BE2C (cell line): ENCODE measurements at regions not wholly inside any gene's neighbourhood (a gene's known extent, or its start where the extent isn't known, plus 50 kb on each side); places are given as distances from the start of the nearest gene placed in this dataset.
"Not testable (repeated sequence)": the region's sequence is repeated elsewhere in the genome, so short reads cannot be mapped to it uniquely, and the experiment has no call there.

Source experiments
- DNase-seq: peaks from one replicate; pipeline ENCODE4 v3.0.0-alpha.2; 2020
- H3K27me3 ChIP-seq: fragments of 250-450 bp; sonication (Bioruptor Pico); 2 replicates; pipeline ENCODE4 v1.5.1; 2020; ENCODE audit warnings: mild to moderate bottlenecking
- H3K36me3 ChIP-seq: fragments of 250-450 bp; sonication (Bioruptor Pico); 2 replicates; pipeline ENCODE4 v1.5.1; 2020; ENCODE audit warnings: mild to moderate bottlenecking
- H3K4me1 ChIP-seq: fragments of 250-450 bp; sonication (Bioruptor Pico); 2 replicates; pipeline ENCODE4 v1.5.1; 2020
- H3K4me3 ChIP-seq: 2 replicates; pipeline ENCODE4 v1.5.1; 2011; ENCODE audit warnings: low read depth, low read length
- H3K9me3 ChIP-seq: fragments of 250-450 bp; sonication (Bioruptor Pico); 2 replicates; pipeline ENCODE4 v1.5.1; 2020
- TF ChIP-seq, protein P1 (sequence below): IDR thresholded peaks from 2 replicates; pipeline ENCODE4 v1.5.1; 2012; ENCODE audit warnings: mild to moderate bottlenecking, low read depth, low read length

DNA sequence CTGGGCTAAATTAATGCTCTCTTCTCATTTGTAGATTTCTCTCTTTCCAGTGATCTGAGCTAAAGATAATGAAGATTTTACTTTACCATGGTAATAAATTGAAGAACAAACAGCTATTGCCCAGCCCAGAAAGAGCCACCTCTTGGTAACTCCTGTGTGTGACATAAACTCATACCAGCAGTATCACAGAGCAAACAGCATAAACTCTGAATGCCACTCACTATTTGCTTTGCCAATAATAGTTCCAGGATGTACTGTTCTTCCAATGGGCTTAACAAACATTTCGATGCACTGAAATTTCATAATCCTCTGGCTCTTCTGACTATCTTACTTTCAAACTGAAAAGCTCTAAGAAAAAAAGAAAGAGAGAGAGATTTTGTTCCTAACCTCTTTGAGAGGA lies 69.8 kb upstream of the RASEF start:
- H3K4me3 ChIP-seq, result no peak overlapping the region
- H3K9me3 ChIP-seq, result no peaks in the 10 kb centered on the region
- no peaks in the 10 kb centered on the region for H3K4me1 ChIP-seq
- H3K36me3 ChIP-seq, result no peaks in the 10 kb centered on the region
- TF ChIP-seq, protein P1, sequence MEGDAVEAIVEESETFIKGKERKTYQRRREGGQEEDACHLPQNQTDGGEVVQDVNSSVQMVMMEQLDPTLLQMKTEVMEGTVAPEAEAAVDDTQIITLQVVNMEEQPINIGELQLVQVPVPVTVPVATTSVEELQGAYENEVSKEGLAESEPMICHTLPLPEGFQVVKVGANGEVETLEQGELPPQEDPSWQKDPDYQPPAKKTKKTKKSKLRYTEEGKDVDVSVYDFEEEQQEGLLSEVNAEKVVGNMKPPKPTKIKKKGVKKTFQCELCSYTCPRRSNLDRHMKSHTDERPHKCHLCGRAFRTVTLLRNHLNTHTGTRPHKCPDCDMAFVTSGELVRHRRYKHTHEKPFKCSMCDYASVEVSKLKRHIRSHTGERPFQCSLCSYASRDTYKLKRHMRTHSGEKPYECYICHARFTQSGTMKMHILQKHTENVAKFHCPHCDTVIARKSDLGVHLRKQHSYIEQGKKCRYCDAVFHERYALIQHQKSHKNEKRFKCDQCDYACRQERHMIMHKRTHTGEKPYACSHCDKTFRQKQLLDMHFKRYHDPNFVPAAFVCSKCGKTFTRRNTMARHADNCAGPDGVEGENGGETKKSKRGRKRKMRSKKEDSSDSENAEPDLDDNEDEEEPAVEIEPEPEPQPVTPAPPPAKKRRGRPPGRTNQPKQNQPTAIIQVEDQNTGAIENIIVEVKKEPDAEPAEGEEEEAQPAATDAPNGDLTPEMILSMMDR, result no peak
- no peak for DNase-seq
- no peaks in the 10 kb centered on the region for H3K27me3 ChIP-seq

DNA sequence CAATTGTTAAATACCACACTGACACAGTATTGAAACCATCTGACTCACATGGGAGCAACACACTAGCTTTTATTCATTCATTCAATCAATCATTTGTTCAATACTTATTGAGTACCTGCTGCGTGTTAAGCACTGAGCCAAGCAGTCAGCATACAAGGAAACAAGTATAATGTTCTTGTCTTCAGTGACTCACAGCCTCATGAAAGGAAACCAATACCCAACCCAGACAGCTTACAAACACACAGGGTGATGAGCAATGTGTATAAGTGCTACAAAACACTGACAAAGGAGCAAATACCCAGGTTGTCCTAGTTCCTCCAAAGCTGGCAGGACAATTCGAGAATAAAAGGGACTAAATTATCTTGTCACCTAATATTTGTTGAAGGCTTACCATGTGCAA lies 67.6 kb upstream of the RASEF start:
- no peaks in the 10 kb centered on the region for H3K4me1 ChIP-seq
- no peak for DNase-seq
- H3K36me3 ChIP-seq, result no peaks in the 10 kb centered on the region
- no peak overlapping the region for H3K4me3 ChIP-seq
- no peaks in the 10 kb centered on the region for H3K9me3 ChIP-seq
- TF ChIP-seq, protein P1, result no peak
- H3K27me3 ChIP-seq, result no peaks in the 10 kb centered on the region

DNA sequence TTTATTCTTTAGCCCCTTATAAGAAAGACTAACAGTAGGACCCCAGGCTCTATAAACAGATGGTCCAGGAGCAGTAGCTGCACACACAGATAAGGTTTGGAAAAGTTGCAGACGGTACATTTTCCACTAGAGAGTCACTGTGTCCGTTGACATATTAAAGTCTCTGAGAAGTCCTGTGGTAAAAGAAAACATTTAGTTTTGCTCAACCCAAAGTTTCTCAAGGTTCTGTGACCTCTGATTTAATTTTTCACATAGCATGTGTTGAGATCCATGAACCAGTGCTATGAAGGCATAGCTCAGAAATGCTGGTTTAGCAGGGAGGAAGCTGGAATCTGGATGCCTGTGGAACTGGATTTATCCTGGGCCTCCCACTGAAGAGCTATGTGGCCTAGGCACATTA lies 62.7 kb upstream of the RASEF start:
- DNase-seq, result no peak
- Histone ChIP-seq H3K9me3 (no peaks in the 10 kb centered on the region), H3K36me3 (no peaks in the 10 kb centered on the region), H3K27me3 (no peaks in the 10 kb centered on the region), H3K4me1 (no peaks in the 10 kb centered on the region), H3K4me3 (no peak overlapping the region)
- TF ChIP-seq, protein P1, result no peak

DNA sequence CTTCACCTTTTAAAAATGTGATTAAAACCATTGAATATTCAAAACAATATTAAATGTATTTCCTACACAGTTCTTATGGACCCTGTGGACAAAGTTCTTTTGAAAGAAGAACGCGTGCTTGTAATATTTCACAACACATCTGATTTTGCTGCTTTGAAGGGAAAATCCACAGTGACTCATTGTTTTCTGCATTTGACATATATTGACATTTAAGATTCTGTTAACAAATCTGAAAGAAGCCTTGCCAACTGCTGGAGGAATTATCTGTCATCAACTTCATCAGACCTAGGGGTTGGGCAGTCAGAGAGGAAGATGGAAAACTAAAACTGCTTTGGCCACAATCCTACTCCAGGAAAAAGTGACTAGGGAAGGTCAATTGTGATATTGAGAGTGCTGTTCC lies 56.9 kb upstream of the RASEF start:
- TF ChIP-seq, protein P1, result no peak
- no peak for DNase-seq

DNA sequence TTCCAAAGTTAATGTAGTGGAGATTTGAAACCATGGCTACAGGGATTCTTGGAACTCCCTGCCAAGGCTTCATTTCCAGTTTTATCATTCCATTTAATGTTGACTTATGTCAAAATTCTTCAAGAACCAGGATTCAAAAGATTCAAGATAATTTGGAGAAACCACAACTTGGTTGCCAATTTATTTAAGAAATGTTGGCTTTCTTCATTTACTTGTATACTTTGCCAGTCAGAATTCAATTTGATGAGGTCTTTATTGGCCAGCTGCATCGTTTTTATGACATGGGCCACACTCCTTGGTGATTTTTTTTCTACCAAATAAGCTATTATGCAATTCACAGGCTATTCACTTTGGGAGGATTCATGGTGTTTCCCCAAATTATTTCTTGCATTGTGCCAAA lies 53.1 kb upstream of the RASEF start:
- DNase-seq, result no peak
- Histone ChIP-seq H3K27me3 (no peaks in the 10 kb centered on the region), H3K4me1 (no peaks in the 10 kb centered on the region; the same call in 1 of the 2 replicates), H3K36me3 (no peaks in the 10 kb centered on the region), H3K9me3 (no peaks in the 10 kb centered on the region), H3K4me3 (no peak overlapping the region)
- TF ChIP-seq, protein P1, result no peak

More for the DNA sequence above, 56.9 kb upstream of the RASEF start:
- Histone ChIP-seq H3K27me3 (no peaks in the 10 kb centered on the region), H3K4me1 (no peaks in the 10 kb centered on the region; the same call in 1 of the 2 replicates), H3K36me3 (no peaks in the 10 kb centered on the region), H3K9me3 (no peaks in the 10 kb centered on the region), H3K4me3 (no peak overlapping the region)

DNA sequence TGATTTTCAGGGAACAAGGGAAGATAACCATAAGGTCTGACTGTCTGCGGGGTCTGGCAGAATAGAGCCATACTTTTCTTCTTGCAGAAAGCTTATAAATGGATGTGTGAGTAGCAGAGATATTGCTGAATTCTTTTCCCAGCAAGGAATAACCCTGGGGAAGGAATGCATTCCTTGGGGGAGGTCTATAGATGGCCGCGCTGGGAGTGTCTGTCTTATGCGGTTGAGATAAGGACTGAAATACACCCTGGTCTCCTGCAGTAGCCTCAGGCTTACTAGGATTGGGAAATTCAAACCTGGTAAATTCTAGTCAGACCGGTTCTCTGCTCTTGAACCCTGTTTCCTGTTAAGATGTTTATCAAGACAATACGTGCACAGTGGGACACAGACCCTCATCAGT lies 50.5 kb upstream of the RASEF start:
- DNase-seq, H3K27me3 ChIP-seq, H3K36me3 ChIP-seq, H3K9me3 ChIP-seq, H3K4me3 ChIP-seq, H3K4me1 ChIP-seq: not testable (repeated sequence)
